HG03432 (cell line): ENCODE measurements at regions not wholly inside any gene's neighbourhood (a gene's known extent, or its start where the extent isn't known, plus 50 kb on each side); places are given as distances from the start of the nearest gene placed in this dataset.
"Not testable (repeated sequence)": the region's sequence is repeated elsewhere in the genome, so short reads cannot be mapped to it uniquely, and the experiment has no call there.

ENCODE experiments used
- ATAC-seq: cut with Tn5 transposase; IDR thresholded peaks from one replicate; pipeline ENCODE4 v1.9.1; 2021; ENCODE audit warnings: mild to moderate bottlenecking, moderate library complexity; ENCODE audit not compliant: unreplicated experiment

DNA sequence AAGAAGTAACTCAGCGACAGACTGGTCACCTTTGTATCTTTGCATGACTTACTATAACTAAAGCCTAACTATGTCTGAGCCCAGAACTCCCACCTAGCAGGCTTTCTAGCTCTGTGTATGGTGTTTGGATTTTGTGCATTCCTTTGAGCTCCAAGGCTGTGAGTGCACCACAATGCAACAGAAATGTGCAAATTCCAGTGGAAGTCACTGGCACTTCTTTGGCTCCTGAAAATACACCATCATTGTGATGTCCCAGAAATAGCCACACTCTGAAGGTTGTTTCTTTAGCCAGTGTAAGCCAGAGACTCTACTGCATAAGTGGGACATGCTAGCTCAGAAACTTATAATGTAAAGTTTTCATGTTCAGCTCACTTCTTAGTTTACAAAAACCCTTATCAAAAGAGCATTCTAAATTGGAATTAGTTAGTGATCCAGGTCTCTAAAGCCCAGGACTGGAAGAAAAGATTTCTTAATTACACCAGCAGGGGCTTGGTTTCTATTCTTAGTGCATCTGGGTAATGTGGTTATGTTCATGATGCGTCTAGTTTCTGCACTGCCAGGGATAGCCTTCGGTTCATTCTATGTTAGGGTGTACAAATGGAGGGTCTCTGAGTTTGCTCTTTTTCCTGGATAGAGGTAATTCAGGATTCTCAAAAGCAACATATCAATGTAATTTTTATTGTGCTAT lies 1239.5 kb upstream of the ZEB2 start:
- ATAC-seq: no peak

DNA sequence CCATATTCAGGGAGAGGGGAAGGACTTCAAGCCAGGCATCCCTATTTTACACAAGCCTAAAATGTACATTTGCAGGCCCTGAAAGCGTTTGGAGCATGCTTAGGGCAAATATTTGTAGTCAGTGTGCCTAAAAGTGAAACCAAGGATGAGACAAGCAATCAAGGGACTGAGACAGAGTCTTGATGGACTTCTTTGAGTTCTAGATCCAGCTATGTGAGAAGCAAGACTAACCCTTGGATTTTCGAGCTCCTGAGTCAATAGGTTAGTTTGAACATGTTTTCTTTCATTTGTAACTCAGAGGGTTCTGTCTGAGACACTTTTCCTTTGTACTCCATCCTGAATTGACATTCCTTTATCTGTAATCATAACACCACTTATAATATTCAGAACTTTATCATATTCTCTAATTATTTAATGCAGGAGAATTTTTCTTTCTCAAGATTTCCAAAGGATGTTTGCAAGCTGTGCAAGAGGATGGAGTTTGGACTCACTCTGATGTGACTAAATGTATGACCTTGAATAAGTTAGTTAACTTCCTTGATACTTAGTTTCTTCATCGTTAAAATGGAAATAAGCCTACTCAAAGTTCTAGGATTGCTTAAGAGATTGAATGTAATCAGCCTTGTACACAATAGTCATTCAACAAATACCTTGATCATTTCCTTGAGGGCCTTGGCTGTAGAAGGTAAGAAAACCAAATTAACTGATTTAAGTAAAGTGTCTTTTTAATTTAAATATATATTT lies 1237.8 kb upstream of the ZEB2 start:
- no peak for ATAC-seq

DNA sequence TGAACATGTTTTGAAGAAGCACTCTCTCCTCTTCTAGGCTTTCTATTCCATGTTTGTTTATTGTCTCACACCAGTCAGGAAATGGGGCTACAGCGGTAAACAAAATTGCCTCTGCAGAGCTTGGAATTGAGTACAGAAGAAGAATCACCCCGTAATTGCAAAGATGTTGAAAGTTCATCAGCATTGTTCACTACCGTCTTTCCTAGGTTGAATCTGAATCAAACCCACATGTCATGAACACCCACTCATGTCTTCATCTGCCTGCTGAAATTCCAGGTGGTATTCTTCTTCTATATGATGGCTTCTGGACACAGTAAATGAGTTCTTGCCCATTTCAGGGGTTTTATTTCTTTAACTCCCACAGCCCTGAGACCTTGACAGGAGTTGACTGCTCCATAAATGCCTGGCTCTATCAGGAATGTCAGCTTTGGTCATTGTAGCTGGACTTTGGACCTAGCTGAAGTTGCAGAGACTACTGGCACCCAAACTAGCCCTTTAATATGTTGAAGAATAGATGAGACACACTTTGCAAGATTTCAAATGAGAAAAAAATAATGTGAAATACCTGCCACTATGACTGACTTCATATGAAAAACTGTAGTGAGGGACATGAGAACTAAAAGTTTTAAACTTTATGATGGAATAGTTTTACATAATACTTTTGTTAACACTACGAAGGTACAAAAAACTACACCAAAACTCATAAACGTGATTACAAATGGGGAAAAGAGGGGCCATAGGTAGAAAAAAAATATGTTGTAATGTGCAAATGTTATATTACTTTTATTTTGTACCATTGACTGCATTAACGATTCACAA lies 1235.3 kb upstream of the ZEB2 start:
- ATAC-seq: no peak

DNA sequence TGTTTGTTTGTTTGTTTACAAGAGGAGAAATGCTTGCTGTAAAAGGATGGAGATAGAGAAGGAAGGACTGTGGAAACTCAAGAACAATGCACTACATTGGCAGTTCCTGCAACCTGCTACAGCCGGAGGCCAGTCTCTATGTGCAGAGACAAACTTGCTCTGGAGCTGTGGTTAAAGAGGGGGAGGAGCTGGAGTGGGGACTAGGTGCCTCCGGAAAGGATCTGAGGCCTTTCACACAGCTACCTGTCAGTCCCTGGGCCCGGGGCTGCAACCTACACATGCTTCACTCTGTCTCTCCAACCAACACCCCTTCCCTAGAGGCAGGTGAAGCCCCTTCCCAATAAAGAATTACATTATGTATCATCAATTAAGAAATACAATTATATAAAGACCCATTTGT lies 1234.0 kb upstream of the ZEB2 start:
- no peak for ATAC-seq

DNA sequence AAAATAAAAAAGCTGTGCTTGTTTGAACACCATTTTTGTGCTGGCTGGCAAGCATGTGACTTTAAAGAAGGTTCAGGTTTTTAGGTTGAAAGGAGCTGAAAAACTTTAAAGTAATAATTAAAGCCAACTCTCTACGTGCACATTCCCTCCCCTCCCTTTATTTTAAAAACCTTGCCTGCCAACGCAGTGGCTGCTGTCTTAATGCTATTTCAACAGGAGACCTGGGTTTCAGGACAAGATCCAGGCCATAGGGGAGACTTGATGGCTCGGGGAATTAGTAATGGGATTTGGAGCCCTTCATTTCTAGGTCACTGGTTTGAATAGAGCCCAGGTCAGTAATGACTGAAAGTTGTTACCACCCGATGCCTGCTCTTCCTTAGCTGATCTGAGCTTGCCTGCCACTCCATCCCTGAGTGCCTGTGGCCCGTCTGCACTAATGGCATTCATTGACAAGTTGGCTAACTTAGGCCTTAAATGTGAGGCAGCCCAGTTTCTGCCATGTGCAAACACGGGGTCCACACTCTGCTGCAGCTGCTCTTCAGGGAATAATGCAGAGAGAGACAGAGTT lies 1233.2 kb upstream of the ZEB2 start:
- no peak for ATAC-seq

DNA sequence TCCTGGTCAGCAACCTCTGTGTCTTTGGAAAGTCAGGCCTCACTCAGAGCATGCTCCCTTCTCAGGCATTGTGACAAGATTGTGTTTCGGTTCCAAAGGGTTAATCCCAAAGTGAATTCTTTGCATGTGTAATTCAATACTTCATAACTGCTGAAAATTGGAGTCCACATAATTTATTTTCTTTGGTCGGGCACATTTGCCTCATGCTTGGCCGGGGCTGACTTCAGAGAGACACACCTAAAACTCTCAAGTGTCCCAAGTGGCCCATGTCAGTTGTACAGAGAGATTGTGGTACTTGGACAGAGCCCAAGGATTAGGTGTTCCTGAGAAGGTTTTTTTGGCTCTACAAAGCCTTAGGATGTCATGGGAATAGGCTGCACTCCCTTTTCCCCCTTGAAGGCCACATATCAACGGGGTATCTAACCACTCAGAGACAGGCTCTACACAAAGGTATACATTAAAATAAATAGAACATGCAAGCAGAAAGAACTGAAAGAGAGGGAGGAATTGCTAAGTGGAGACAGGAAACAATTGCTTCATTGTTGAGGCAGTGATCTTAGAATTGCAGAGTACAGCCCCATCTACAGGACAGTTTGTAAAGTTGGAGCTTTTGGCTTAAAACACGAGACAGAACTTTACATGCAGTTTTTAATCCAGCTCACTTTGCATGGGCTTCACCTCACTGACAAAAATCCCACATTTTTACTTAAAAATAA lies 1232.3 kb upstream of the ZEB2 start:
- ATAC-seq: peak; percentile 36

DNA sequence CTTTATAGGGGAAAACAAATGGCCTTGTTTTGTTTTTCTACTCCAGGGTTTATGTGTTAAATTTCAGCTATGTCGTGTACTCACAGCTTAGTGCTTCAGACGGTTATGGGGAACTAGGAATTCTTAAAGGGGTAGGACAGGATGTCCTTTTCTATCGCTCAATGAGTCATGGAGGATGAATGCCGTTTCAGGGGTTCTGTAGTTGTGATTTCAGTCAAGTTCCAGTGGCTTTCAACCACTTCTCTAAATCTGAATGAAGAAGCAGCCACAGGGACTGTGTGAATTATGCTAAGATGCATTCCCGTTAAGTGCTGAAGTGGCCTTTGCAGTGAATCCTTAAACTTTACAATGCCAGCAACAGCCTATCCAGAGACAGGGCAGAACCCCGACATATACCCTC lies 1231.7 kb upstream of the ZEB2 start:
- peak; percentile 84 for ATAC-seq

DNA sequence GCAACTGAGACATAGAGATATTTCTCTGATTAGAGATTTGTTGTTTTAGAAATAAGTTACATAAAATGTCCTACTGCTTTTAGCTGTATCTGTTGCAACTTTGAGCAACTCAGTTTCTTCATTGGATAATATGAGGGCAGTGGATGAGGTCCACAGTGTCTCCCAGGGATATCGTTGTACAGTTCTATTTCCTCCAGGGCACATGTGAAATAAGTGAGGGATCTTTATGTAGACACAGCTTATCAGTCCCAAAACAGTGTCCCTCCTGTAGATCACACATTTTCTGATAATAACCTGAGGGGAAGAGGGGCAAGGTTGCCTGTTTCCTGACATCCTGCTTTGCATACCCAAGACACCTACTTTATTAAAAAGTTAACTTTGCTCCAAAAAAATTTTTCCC lies 1231.2 kb upstream of the ZEB2 start:
- no peak for ATAC-seq

DNA sequence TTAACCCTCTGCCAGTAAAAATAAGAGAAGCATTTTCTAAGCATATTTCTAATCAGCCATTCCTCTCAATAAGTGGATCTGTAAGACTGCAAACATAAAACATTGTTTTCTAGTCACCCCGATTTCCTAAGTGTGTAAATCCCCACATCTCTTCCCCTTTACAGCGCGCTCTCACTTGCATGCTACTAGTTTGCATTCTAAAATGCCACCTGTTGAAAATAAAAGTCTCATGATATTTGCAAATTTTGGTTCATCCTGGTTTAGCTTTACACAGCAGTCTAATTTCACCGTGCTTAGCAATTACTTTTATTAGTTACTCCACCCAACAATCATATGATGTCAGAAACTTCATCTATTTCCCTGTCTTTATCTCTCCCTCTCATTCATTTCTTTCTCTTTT lies 1230.7 kb upstream of the ZEB2 start:
- no peak for ATAC-seq

DNA sequence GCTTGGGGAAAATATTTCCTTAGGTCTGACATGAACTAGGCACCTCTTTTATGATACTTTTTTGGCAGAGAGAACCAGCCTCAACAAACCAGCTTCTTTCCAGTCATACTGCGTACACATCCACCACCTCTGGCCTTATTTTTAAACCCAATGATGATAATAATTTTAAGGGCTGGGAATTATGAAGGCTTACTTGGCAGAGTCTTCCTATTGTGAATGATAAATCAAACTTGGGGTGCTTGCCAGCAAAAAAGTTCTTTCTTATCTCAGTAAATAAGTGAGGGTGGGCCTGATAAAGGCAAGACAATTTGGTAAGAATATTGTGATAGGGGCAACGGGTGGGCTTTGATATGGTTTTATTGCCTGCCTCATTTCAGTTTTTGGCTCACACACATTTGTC lies 1230.2 kb upstream of the ZEB2 start:
- no peak for ATAC-seq

DNA sequence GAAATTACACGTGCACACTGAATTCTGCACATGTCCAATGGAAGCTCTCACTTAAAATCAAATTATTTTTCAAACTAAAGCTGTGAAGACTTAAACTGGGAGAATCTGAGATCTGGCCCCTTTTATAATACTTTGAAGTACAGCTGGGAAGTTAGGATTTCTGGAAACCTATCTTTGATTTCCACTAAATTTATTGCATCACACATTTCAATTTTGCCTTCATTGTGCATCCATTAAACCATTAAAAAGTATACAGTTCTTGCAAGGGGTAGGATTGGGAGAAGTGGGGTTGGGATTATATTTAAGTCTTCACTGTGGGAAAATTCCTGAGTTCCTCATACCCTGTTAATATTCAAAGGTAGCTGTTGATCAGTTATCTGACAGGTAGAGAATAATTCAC lies 1229.6 kb upstream of the ZEB2 start:
- no peak for ATAC-seq

DNA sequence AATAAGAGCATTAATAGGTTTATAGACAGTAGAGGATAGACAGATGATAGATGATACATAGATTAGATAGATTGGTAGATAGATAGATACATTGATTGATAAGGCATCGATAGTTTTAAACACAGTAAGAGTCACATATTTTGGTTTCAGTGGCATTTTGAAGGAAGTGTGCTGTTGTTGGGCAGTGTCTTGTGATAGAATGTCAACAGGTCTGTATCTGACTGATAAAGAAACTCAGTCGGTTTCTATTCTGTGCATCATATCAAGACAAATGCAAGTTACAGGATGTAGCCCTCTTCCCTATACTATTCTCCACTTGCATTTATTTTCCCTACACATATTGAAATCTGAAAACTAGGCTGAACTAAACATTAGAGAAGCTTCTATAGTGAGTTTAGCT lies 1229.0 kb upstream of the ZEB2 start:
- peak; percentile 58 for ATAC-seq

DNA sequence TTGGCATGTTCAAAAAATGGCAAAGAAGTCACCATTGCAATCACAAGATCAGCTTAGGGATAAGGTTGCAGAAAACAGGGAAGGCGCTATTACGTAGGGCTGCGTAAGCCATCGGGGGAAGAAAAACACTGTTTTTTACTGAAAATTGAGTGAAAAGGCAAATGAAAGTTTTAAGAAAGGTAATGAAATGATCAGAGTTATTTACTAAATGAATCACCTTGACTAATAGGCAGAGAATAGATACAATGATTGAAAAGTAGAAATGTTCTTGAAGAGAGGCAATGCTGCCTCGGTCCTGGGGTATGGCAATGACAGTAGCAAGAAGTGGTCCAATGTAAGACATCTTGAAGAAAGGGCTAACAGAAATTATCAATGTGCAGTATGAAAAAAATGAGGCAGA lies 1227.8 kb upstream of the ZEB2 start:
- no peak for ATAC-seq

DNA sequence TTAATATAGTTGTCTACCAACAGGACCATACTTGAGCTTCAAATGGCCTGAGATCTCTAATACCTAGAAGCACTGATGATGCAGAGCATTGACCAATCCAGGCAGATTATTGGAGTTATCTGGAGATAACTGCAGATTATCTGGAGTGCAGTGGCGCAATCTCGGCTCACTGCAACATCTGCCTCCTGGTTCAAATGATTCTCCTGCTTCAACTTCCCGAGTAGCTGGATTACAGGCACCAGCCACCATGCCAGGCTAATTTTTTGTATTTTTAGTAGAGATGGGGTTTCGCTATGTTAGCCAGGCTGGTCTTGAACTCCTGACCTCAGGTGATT lies 1225.4 kb upstream of the ZEB2 start:
- not testable (repeated sequence) for ATAC-seq

DNA sequence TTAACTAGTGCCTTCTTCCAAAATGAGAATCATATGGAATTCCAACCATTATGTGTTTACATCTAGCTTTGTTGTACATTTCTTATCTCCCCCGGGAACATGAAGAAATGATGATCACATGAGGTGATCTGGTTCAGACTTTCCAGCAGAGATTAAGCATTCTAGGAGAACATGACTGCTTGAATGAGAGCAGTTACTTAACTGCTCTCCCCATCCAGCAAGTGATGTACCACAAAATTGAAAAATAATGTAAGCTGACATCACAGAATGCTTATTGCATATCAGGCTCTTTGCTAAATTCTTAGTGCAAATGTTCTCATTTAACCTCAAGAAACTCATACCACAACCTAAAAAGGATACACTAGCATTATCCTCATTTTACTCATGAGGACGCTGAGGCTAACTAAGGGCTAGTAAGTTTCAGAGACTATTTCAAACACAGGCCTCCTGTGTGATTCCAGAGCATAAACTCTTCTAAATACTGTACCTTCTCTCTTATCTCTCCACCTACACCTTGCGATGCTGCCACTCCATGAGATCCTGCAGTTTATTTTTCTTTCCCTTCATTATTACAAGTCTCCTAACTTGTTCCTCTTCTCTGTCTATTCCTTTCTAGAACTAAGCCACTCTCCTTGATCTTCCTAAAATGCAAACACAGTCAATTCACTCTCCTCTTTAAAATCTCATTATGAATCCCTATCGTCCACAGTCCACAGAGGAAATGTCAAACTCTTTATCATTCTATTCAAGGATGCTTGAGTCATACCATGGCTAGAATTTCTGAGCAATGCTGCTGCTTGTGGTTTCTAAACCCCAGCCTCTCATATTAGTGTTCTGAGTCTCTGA lies 1224.8 kb upstream of the ZEB2 start:
- peak; percentile 82 for ATAC-seq

DNA sequence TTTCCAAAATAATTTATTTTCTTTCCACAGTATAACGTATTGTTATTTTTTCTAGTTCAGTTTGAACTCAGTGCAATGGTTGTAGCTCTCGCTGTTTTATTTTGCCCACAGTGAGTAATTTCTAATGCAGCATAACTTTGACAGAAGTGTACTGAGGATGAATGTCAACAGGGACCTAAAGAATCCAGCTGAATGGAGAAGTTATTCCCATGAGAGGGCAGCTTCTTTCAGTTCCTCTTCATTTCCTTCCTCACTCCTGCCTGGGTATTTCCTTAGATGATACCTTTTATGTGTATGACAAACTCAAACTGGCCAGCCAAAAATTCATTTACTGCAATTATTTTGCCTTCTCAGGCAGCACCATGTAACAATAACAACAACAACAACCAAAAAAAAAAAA lies 1223.1 kb upstream of the ZEB2 start:
- no peak for ATAC-seq

DNA sequence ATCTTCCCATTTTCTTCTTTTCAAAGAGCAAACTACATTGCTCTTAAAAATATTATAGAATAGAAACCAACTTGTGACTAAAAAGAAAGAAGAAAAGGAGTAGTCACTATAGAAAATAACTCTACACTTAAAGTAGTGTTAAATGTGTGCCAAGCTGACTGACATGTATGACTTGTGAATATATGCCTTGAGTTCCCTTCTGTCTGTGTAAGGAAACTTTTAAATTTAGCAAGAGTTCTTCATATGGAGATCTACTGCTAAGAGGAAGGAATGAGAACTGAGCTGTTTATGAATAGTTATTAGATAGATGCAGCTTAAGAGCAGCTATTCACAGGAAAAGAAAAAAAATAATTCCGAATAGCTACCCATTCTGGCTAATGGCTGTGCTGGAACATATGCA lies 1221.7 kb upstream of the ZEB2 start:
- no peak for ATAC-seq

DNA sequence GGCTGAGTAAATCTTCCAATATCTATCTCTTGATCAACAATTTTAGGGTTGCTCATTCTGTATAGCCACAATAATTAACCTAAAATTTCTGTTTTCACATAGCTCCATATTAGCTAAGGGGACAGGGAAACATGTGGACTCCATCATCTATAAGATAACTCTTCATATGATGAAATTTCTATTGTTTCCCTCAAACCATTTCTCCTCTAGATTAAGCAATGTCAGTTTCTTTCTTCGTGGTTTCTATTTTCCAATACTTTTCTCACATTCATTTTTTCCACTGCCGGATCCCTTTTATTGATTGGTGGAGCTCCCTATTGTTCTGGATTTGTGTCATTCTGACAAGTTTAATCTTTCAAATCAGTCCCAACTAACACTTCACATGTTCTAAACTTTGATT lies 1221.3 kb upstream of the ZEB2 start:
- ATAC-seq: no peak

DNA sequence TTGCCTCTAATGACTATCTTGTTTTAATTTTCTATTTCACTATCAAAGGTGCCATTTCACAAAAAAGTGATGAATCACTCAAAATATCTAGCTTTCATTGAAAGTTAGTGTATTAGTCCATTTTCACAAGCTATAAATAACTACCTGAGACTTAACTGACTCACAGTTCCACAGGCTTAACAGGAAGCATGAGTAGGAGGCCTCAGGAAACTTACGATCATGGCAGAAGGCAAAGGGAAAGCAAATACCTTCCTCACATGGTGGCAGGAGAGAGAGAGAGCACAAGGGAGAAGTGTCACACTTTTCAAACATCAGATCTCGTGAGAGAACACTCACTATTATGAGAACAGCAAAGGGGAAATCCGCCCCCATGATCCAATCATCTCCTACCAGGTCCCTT lies 1220.4 kb upstream of the ZEB2 start:
- ATAC-seq: no peak

DNA sequence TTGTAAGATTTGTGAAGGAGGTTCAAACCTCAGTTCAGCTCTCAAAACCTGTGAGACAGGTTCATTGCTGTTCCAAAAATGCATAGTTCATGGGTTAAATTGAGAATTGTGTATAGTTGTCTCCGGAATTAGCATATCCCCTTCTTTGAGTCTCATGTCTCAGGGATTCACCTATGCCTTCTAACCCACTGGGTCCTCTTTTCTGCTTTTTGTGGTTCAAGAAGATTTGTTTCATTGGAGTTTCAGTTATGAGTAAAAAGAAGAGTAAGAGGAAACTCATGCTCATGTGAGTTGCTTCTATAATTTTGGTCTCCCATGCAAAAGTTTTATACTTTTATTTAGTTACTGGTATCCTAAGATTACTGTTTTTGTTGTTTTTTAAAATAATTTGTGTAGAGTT lies 1219.8 kb upstream of the ZEB2 start:
- peak; percentile 83 for ATAC-seq
